CD14-positive monocyte (primary cell): ENCODE measurements at regions not wholly inside any gene's neighbourhood (a gene's known extent, or its start where the extent isn't known, plus 50 kb on each side); places are given as distances from the start of the nearest gene placed in this dataset.

Experiments
- DNase-seq, 3 donors: peaks; one replicate each; pipeline ENCODE4 v3.0.0-alpha.2; 2011 to 2022
- H2AFZ ChIP-seq: 2 replicates; pipeline ENCODE4 v1.6.0; 2012; ENCODE audit warnings: mild to moderate bottlenecking, low read depth, low read length, inconsistent platforms; ENCODE audit not compliant: insufficient read depth, poor library complexity, severe bottlenecking
- H3K27ac ChIP-seq, 2 donors: 1 replicate in 1 of 2; 2 replicates in 1 of 2; pipeline ENCODE4 v1.5.1; 2012 to 2013; ENCODE audit warnings: low read length in 2 of 2, control low read depth in 1 of 2, inconsistent platforms in 1 of 2, low read depth in 1 of 2, mild to moderate bottlenecking in 1 of 2
- H3K27me3 ChIP-seq, 2 donors: one replicate each; pipeline versions ENCODE4 v1.6.0 to v1.6.1; 2011 to 2013; ENCODE audit warnings: low read length in 2 of 2; ENCODE audit not compliant: control insufficient read depth in 2 of 2, insufficient read depth in 2 of 2
- H3K36me3 ChIP-seq, 2 donors: replicated peaks in 1 of 2; 1 replicate in 1 of 2; 2 replicates in 1 of 2; pipeline versions ENCODE4 v1.5.1 to v1.6.1; 2012 to 2013; ENCODE audit warnings: low read length in 2 of 2, control low read depth in 1 of 2, inconsistent platforms in 1 of 2, mild to moderate bottlenecking in 1 of 2; ENCODE audit not compliant: insufficient read depth in 2 of 2, control insufficient read depth in 1 of 2
- H3K4me1 ChIP-seq, 2 donors: 1 replicate in 1 of 2; 2 replicates in 1 of 2; pipeline versions ENCODE4 v1.5.1 to v1.6.1; 2012 to 2013; ENCODE audit warnings: low read length in 2 of 2, control low read depth in 1 of 2, inconsistent platforms in 1 of 2, mild to moderate bottlenecking in 1 of 2, moderate library complexity in 1 of 2; ENCODE audit not compliant: insufficient read depth in 2 of 2, control insufficient read depth in 1 of 2
- H3K4me2 ChIP-seq: replicated peaks from 2 replicates; pipeline ENCODE3; 2012; ENCODE audit warnings: low read length, moderate library complexity, mild to moderate bottlenecking; ENCODE audit not compliant: poor library complexity, severe bottlenecking; ENCODE audit errors: extremely low read depth
- H3K4me3 ChIP-seq, 3 experiments: fragments of 200-600 bp in 1 of 3; sonication (generic) in 1 of 3; replicated peaks in 1 of 3; 1 replicate in 2 of 3; 2 replicates in 1 of 3; pipeline ENCODE4 v1.5.1; 2011 to 2013; ENCODE audit warnings: low read length in 3 of 3, mild to moderate bottlenecking in 3 of 3, control low read depth in 2 of 3, low read depth in 2 of 3, inconsistent platforms in 1 of 3, moderate library complexity in 1 of 3
- H3K79me2 ChIP-seq: 2 replicates; pipeline ENCODE4 v1.6.0; 2012; ENCODE audit warnings: mild to moderate bottlenecking, control low read depth, inconsistent platforms, low read length, moderate library complexity; ENCODE audit not compliant: insufficient read depth
- H3K9ac ChIP-seq: 2 replicates; pipeline ENCODE4 v1.6.0; 2017; ENCODE audit warnings: low read length, mild to moderate bottlenecking; ENCODE audit not compliant: insufficient read depth, poor library complexity, severe bottlenecking
- H3K9me3 ChIP-seq, 2 donors: replicated peaks in 1 of 2; 1 replicate in 1 of 2; 2 replicates in 1 of 2; pipeline versions ENCODE4 v1.5.1 to v1.6.1; 2012 to 2013; ENCODE audit warnings: low read length in 2 of 2, control low read depth in 1 of 2; ENCODE audit not compliant: control insufficient read depth in 1 of 2, insufficient read depth in 1 of 2
- H4K20me1 ChIP-seq: 2 replicates; pipeline ENCODE4 v1.6.0; 2012; ENCODE audit warnings: mild to moderate bottlenecking, low read length, control low read depth, moderate library complexity; ENCODE audit not compliant: insufficient read depth
- H3K27ac Mint-ChIP-seq, 7 donors: one replicate each; pipeline ENCODE4 v1.8.0; 2020; ENCODE audit warnings: mild to moderate bottlenecking in 7 of 7, mixed read lengths in 7 of 7, moderate library complexity in 6 of 7, inconsistent platforms in 2 of 7
- H3K27me3 Mint-ChIP-seq, 3 donors: one replicate each; pipeline ENCODE4 v1.8.0; 2021 to 2022; ENCODE audit warnings: low read depth in 3 of 3, mild to moderate bottlenecking in 3 of 3, mixed read lengths in 3 of 3, moderate library complexity in 3 of 3, inconsistent platforms in 1 of 3
- H3K36me3 Mint-ChIP-seq, 2 donors: one replicate each; pipeline ENCODE4 v1.8.0; 2020; ENCODE audit warnings: mixed read lengths in 2 of 2, inconsistent platforms in 1 of 2, mild to moderate bottlenecking in 1 of 2
- H3K4me1 Mint-ChIP-seq: one replicate; pipeline ENCODE4 v1.8.0; 2020; ENCODE audit warnings: mild to moderate bottlenecking, mixed read lengths
- H3K4me3 Mint-ChIP-seq, 2 donors: one replicate each; pipeline ENCODE4 v1.8.0; 2020; ENCODE audit warnings: mild to moderate bottlenecking in 2 of 2, mixed read lengths in 2 of 2, moderate library complexity in 1 of 2
- H3K9me3 Mint-ChIP-seq, 7 donors: one replicate each; pipeline ENCODE4 v1.8.0; 2020 to 2022; ENCODE audit warnings: mixed read lengths in 7 of 7, mild to moderate bottlenecking in 6 of 7, moderate library complexity in 6 of 7, inconsistent platforms in 2 of 7
- WGBS: methylation state at CpG from one replicate; pipeline ENCODE4 v1.1.5; 2013; ENCODE audit warnings: missing lambda C conversion rate; ENCODE audit not compliant: insufficient coverage; 5-methylcytosine and 5-hydroxymethylcytosine counted together
- intact Hi-C, 2 donors: fragments of 100-400 bp; cut with micrococcal nuclease; formaldehyde crosslinking; loops; one replicate each; pipeline versions ENCODE4 v1.15.0 to v1.15.1; 2023
- TF ChIP-seq, protein P1 (sequence below): fragments of 200-600 bp; IDR thresholded peaks from one replicate; pipeline ENCODE4 v1.8.0; 2022; ENCODE audit warnings: antibody characterized with exemption, mild to moderate bottlenecking

DNA sequence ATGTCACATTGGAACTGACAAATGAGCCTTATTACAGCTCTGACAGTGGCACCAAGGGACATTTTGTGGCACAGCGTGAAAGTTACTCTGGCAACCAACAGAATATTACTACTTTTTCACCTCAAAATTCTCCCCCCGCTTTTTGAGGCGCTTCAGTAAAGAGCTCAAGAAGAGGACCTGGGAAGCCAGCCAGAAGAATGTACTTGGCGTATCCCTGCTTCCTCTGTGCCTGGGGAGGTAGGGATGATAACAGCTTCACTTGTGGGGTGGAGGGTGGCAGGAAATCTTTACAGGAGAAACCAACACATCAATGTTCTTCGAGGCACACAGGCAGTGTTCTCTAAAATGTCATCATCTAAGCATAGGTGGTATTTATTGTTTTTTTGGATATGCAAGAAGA is 624.1 kb downstream of the NR2F1-AS1 start:
- Histone ChIP-seq H3K9ac (no peak overlapping the region), H3K36me3 (no peaks in the 10 kb centered on the region), H3K27me3 (no peaks in the 10 kb centered on the region), H3K4me1 (no peaks in the 10 kb centered on the region), H4K20me1 (no peaks in the 10 kb centered on the region), H3K4me3 (no peak overlapping the region), H3K27ac (no peak overlapping the region), H3K9me3 (peaks cover 11 to 13% of the 10 kb centered on the region in 2 donors), H2AFZ (no peak overlapping the region), H3K79me2 (no peaks in the 10 kb centered on the region), H3K4me2 (no peak overlapping the region)
- Mint-ChIP-seq H3K9me3 (peaks cover 3 to 17% (median 14%) of the 10 kb centered on the region in 7 donors), H3K27ac (no peak overlapping the region), H3K4me1 (no peaks in the 10 kb centered on the region), H3K4me3 (no peak overlapping the region), H3K27me3 (no peaks in the 10 kb centered on the region), H3K36me3 (no peaks in the 10 kb centered on the region)
- intact Hi-C loops: no loop called here
- TF ChIP-seq, protein P1, sequence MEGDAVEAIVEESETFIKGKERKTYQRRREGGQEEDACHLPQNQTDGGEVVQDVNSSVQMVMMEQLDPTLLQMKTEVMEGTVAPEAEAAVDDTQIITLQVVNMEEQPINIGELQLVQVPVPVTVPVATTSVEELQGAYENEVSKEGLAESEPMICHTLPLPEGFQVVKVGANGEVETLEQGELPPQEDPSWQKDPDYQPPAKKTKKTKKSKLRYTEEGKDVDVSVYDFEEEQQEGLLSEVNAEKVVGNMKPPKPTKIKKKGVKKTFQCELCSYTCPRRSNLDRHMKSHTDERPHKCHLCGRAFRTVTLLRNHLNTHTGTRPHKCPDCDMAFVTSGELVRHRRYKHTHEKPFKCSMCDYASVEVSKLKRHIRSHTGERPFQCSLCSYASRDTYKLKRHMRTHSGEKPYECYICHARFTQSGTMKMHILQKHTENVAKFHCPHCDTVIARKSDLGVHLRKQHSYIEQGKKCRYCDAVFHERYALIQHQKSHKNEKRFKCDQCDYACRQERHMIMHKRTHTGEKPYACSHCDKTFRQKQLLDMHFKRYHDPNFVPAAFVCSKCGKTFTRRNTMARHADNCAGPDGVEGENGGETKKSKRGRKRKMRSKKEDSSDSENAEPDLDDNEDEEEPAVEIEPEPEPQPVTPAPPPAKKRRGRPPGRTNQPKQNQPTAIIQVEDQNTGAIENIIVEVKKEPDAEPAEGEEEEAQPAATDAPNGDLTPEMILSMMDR: no peak
- whole genome bisulfite sequencing: no CpG with 5 or more reads among the region's 5 CpGs
- DNase-seq: no peak

DNA sequence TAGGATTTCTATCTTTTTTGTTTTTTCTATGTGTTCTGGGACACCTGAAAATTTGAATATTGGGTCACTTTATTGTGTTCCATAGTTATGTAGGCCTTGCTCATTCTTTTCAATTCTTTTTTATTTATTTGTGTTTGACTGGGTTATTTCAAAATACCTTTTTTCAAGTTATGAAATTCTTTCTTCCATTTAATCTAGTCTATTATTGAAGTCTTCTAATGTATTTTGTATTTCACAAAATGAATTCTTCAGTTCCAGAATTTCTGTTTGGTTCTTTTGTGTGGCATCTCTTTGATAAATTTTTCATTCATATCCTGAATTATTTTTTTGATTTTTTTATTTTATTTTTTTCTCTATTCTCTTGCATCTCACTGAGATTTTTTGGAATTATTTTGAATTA is 628.8 kb downstream of the NR2F1-AS1 start:
- Histone ChIP-seq H3K27me3 (no peaks in the 10 kb centered on the region), H4K20me1 (no peaks in the 10 kb centered on the region), H3K4me1 (no peaks in the 10 kb centered on the region), H3K9ac (no peak overlapping the region), H3K4me2 (no peak overlapping the region), H3K4me3 (no peak overlapping the region), H2AFZ (no peak overlapping the region), H3K9me3 (peaks cover 11 to 13% of the 10 kb centered on the region in 2 donors), H3K27ac (no peak overlapping the region), H3K79me2 (no peaks in the 10 kb centered on the region), H3K36me3 (no peaks in the 10 kb centered on the region)
- DNase-seq: no peak
- Mint-ChIP-seq H3K27ac (no peak overlapping the region), H3K27me3 (no peaks in the 10 kb centered on the region), H3K4me3 (no peak overlapping the region), H3K36me3 (no peaks in the 10 kb centered on the region), H3K9me3 (peaks cover 4 to 21% (median 17%) of the 10 kb centered on the region in 7 donors), H3K4me1 (no peaks in the 10 kb centered on the region)
- intact Hi-C loops: no loop called here
- TF ChIP-seq, protein P1: no peak
